Lower lobe of right lung (tissue), 2 donors: ENCODE measurements at regions not wholly inside any gene's neighbourhood (a gene's known extent, or its start where the extent isn't known, plus 50 kb on each side); places are given as distances from the start of the nearest gene placed in this dataset.

Source experiments
- ATAC-seq, 2 donors: fragments of 200-7000 bp; cut with Tn5 transposase; one replicate each; pipeline ENCODE4 v1.9.1; 2020 to 2022; ENCODE audit warnings: mild to moderate bottlenecking in 2 of 2, moderate library complexity in 2 of 2
- DNase-seq: peaks from one replicate; pipeline ENCODE4 v3.0.0-alpha.2; 2020
- H3K27ac ChIP-seq: fragments of 200-600 bp; one replicate; pipeline ENCODE4 v1.8.0; 2022
- H3K27me3 ChIP-seq: fragments of 200-600 bp; one replicate; pipeline ENCODE4 v1.8.0; 2022; ENCODE audit warnings: low read depth
- H3K36me3 ChIP-seq: fragments of 200-600 bp; one replicate; pipeline ENCODE4 v1.8.0; 2022; ENCODE audit warnings: mild to moderate bottlenecking
- H3K4me1 ChIP-seq: fragments of 200-600 bp; one replicate; pipeline ENCODE4 v1.8.0; 2022
- H3K4me3 ChIP-seq: fragments of 200-600 bp; one replicate; pipeline ENCODE4 v1.8.0; 2022; ENCODE audit warnings: mild to moderate bottlenecking
- H3K9me3 ChIP-seq: fragments of 200-600 bp; one replicate; pipeline ENCODE4 v1.8.0; 2022
- CTCF ChIP-seq: fragments of 200-600 bp; IDR thresholded peaks from one replicate; pipeline ENCODE4 v1.8.0; 2022; ENCODE audit warnings: antibody characterized with exemption, mild to moderate bottlenecking
- intact Hi-C: fragments of 100-400 bp; cut with DNase I; formaldehyde crosslinking; loops from one replicate; pipeline ENCODE4 v1.11.0; 2022
- donor health status: DM: no; HTN: yes; CAD: no; lungs with severe emphysema.

GRCh38 chr11:133660202-133660568 is 127.9 kb upstream of the OPCML start:
- Histone ChIP-seq H3K27me3 (peaks cover 7% of the 10 kb centered on the region), H3K27ac (no peak overlapping the region), H3K4me1 (no peaks in the 10 kb centered on the region), H3K36me3 (no peaks in the 10 kb centered on the region), H3K4me3 (no peak overlapping the region), H3K9me3 (no peaks in the 10 kb centered on the region)
- no peak for ATAC-seq
- DNase-seq: no peak
- TF ChIP-seq CTCF: no peak
- intact Hi-C loops: no loop called here

DNA sequence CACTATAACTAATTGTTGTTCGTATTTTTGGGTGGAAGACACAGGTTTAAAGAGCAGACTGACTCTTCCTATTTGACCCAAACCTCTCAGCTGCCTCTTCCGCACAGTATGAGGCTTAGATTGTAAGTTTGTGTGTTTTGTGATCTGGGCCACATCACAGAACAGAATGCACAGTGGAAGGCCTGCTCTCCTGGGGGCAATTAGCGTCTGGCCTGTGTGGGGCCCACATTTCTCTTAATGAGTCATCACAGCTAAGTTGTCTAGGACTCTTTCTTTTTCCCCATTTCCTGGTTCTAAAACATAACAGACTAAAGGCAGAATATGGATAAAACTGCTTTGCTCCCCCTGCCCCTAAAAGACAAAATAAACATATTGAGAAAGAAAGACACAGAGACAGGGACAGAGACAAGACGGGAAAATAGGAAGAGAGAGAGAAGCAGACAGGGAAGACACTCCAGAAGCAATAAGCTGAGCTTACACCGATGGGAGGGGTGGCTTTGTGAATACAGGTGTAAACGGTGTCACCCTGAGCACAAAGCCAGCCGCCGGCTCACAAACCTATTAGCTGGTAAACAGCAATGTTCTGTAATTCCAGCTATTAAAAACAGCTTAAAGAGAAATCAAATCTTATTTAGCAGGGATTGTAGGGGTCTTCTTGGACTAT is 127.4 kb upstream of the OPCML start:
- no peak for DNase-seq
- intact Hi-C loops: no loop called here
- no peaks in the 10 kb centered on the region for H3K36me3 ChIP-seq
- H3K27ac ChIP-seq: no peak overlapping the region
- ATAC-seq: no peak
- H3K27me3 ChIP-seq: peaks cover 7% of the 10 kb centered on the region
- H3K4me3 ChIP-seq: no peak overlapping the region
- no peak for TF ChIP-seq CTCF
- no peaks in the 10 kb centered on the region for H3K4me1 ChIP-seq
- no peaks in the 10 kb centered on the region for H3K9me3 ChIP-seq

- DNase-seq: no peak
- Histone ChIP-seq H3K4me3 (no peak overlapping the region), H3K27ac (no peak overlapping the region), H3K4me1 (no peaks in the 10 kb centered on the region), H3K36me3 (no peaks in the 10 kb centered on the region), H3K9me3 (no peaks in the 10 kb centered on the region), H3K27me3 (peaks cover 7% of the 10 kb centered on the region)
- intact Hi-C loops: no loop called here
- no peak for TF ChIP-seq CTCF
- no peak for ATAC-seq
These were observed 124.8 kb upstream of the OPCML start for GRCh38 chr11:133657054-133657453.

GRCh38 chr11:133656082-133656635 is 123.9 kb upstream of the OPCML start:
- DNase-seq (no peak), ATAC-seq (no peak)
- Histone ChIP-seq H3K4me3 (no peak overlapping the region), H3K36me3 (no peaks in the 10 kb centered on the region), H3K4me1 (no peaks in the 10 kb centered on the region), H3K27ac (no peak overlapping the region), H3K9me3 (no peaks in the 10 kb centered on the region), H3K27me3 (peaks cover 7% of the 10 kb centered on the region)
- intact Hi-C loops: no loop called here
- TF ChIP-seq CTCF: no peak

DNA sequence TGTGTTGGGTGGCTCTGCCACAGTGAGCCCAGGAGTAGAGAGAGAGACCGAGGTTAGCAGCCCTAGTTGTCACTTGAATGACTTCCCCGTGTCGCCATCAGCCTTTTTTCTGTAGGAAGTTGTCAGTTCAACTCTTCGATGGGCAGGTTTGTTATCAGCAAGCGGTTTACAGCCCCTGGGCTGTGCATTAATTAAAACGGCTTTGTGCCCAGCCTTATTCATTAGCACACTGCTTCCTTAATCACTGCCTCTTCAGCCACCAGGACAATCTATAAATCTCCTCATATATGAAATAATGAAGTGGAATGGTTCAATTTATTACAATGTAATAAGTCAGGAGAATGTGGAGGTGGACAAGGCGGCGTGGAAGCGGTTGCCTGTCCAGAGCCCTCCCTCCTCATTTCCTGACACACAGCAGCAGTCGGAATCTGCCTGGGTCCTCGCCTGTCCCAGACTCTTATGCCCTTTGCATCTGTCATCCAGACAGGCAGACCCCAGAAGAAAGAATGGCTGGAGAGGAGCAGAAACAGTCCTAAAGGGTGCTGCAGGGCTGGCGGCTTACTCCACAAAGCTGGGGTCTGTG is 122.4 kb upstream of the OPCML start:
- Histone ChIP-seq H3K4me1 (no peaks in the 10 kb centered on the region), H3K27ac (no peak overlapping the region), H3K36me3 (no peaks in the 10 kb centered on the region), H3K4me3 (no peak overlapping the region), H3K27me3 (peaks cover 5% of the 10 kb centered on the region), H3K9me3 (no peaks in the 10 kb centered on the region)
- no peak for TF ChIP-seq CTCF
- intact Hi-C loops: no loop called here
- DNase-seq (no peak), ATAC-seq (no peak)
